HG03025 (cell line): ENCODE measurements at regions not wholly inside any gene's neighbourhood (a gene's known extent, or its start where the extent isn't known, plus 50 kb on each side); places are given as distances from the start of the nearest gene placed in this dataset.

Experiments used
- ATAC-seq: cut with Tn5 transposase; IDR thresholded peaks from one replicate; pipeline ENCODE4 v1.9.1; 2021; ENCODE audit warnings: mild to moderate bottlenecking, moderate library complexity; ENCODE audit not compliant: unreplicated experiment, low FRiP score

- ATAC-seq: no peak
Observed at GRCh38 chr6:22073516-22074198, 223.2 kb downstream of the PRL start.

GRCh38 chr6:22078288-22078687 is 218.5 kb downstream of the PRL start:
- no peak for ATAC-seq

- no peak for ATAC-seq
Observed at GRCh38 chr6:22078802-22079545, 217.9 kb downstream of the PRL start.

- no peak for ATAC-seq
Observed at GRCh38 chr6:22079783-22080182, 217.1 kb downstream of the PRL start.

GRCh38 chr6:22081709-22082108 is 215.1 kb downstream of the PRL start:
- no peak for ATAC-seq

GRCh38 chr6:22082218-22082617 is 214.6 kb downstream of the PRL start:
- no peak for ATAC-seq

- ATAC-seq: no peak
Observed at GRCh38 chr6:22083119-22083518, 213.7 kb downstream of the PRL start.

GRCh38 chr6:22087960-22088706 is 208.7 kb downstream of the PRL start:
- ATAC-seq: no peak

- ATAC-seq: no peak
Observed at GRCh38 chr6:22091424-22091948, 205.3 kb downstream of the PRL start.

- no peak for ATAC-seq
Observed at GRCh38 chr6:22095836-22096235, 201.0 kb downstream of the PRL start.

GRCh38 chr6:22098601-22099031 is 198.2 kb downstream of the PRL start:
- ATAC-seq: no peak

GRCh38 chr6:22099231-22099630 is 197.6 kb downstream of the PRL start:
- no peak for ATAC-seq

GRCh38 chr6:22099923-22100322 is 196.9 kb downstream of the PRL start:
- no peak for ATAC-seq

- no peak for ATAC-seq
Observed at GRCh38 chr6:22101163-22101562, 195.7 kb downstream of the PRL start.

- no peak for ATAC-seq
Observed at GRCh38 chr6:22102671-22103070, 194.2 kb downstream of the PRL start.

GRCh38 chr6:22106451-22106850 is 190.4 kb downstream of the PRL start:
- ATAC-seq: no peak

- ATAC-seq: no peak
Observed at GRCh38 chr6:22106961-22107360, 189.9 kb downstream of the PRL start.

- ATAC-seq: no peak
Observed at GRCh38 chr6:22108199-22108598, 188.6 kb downstream of the PRL start.

GRCh38 chr6:22110061-22110460 is 186.8 kb downstream of the PRL start:
- ATAC-seq: no peak

- ATAC-seq: no peak
Observed at GRCh38 chr6:22112461-22112860, 184.4 kb downstream of the PRL start.
